HG03159 (cell line): ENCODE measurements at regions not wholly inside any gene's neighbourhood (a gene's known extent, or its start where the extent isn't known, plus 50 kb on each side); places are given as distances from the start of the nearest gene placed in this dataset.
"Not testable (repeated sequence)": the region's sequence is repeated elsewhere in the genome, so short reads cannot be mapped to it uniquely, and the experiment has no call there.

ENCODE experiments used
- ATAC-seq: cut with Tn5 transposase; IDR thresholded peaks from one replicate; pipeline ENCODE4 v1.9.1; 2021; ENCODE audit warnings: mild to moderate bottlenecking, moderate library complexity; ENCODE audit not compliant: unreplicated experiment

GRCh38 chrX:69431420-69431819 lies 72.7 kb upstream of the NALF2 start:
- no peak for ATAC-seq

GRCh38 chrX:69430785-69431184 lies 73.3 kb upstream of the NALF2 start:
- ATAC-seq: no peak

- no peak for ATAC-seq
Measured at GRCh38 chrX:69429339-69430015, 74.6 kb upstream of the NALF2 start.

GRCh38 chrX:69428216-69428615 lies 75.9 kb upstream of the NALF2 start:
- ATAC-seq: no peak

GRCh38 chrX:69424910-69425309 lies 79.2 kb upstream of the NALF2 start:
- no peak for ATAC-seq

GRCh38 chrX:69424161-69424560 lies 80.0 kb upstream of the NALF2 start:
- no peak for ATAC-seq

- not testable (repeated sequence) for ATAC-seq
Measured at GRCh38 chrX:69422208-69422607, 81.9 kb upstream of the NALF2 start.

- no peak for ATAC-seq
Measured at GRCh38 chrX:69415698-69416097, 88.4 kb upstream of the NALF2 start.

GRCh38 chrX:69412661-69413060 lies 91.5 kb upstream of the NALF2 start:
- ATAC-seq: no peak

- no peak for ATAC-seq
Measured at GRCh38 chrX:69398881-69399280, 105.2 kb upstream of the NALF2 start.

- no peak for ATAC-seq
Measured at GRCh38 chrX:69396916-69397315, 107.2 kb upstream of the NALF2 start.

GRCh38 chrX:69395306-69395705 lies 108.8 kb upstream of the NALF2 start:
- ATAC-seq: no peak

- no peak for ATAC-seq
Measured at GRCh38 chrX:69389101-69389501, 115.0 kb upstream of the NALF2 start.

- no peak for ATAC-seq
Measured at GRCh38 chrX:69388526-69388925, 115.6 kb upstream of the NALF2 start.

- ATAC-seq: peak; percentile 82
Measured at GRCh38 chrX:69387567-69388487, 116.3 kb upstream of the NALF2 start.

- no peak for ATAC-seq
Measured at GRCh38 chrX:69386681-69387080, 117.4 kb upstream of the NALF2 start.

GRCh38 chrX:69379412-69379811 lies 124.7 kb upstream of the NALF2 start:
- no peak for ATAC-seq

GRCh38 chrX:69374569-69374968 lies 129.6 kb upstream of the NALF2 start:
- no peak for ATAC-seq

GRCh38 chrX:69372435-69372834 lies 131.7 kb upstream of the NALF2 start:
- ATAC-seq: no peak

GRCh38 chrX:69371159-69371558 lies 133.0 kb upstream of the NALF2 start:
- ATAC-seq: no peak

- no peak for ATAC-seq
Measured at GRCh38 chrX:69369999-69370398, 134.1 kb upstream of the NALF2 start.

- no peak for ATAC-seq
Measured at GRCh38 chrX:69366183-69366582, 137.9 kb upstream of the NALF2 start.
